ENCODE measurements at regions not wholly inside any gene's neighbourhood (a gene's known extent, or its start where the extent isn't known, plus 50 kb on each side); places are given as distances from the start of the nearest gene placed in this dataset.

DNA sequence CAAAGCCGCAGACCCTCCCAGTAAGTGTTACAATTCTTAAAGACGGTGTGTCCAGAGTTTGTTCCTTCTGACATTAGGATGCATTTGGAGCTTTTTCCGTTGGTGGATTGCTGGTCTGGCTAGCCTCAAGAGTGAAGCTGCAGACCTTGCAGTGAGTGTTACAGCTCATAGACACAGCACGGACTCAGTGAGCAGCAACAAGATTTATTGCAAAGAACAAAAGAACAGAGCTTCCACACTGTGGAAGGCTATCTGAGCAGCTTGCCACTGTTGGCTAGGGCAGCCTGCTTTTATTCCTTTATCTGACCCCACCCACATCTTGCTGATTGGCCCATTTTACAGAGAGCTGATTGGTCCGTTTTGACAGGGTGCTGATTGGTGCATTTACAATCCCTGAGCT, 242.8 kb upstream of the SGCG start:
- TF ChIP-seq, protein P1, sequence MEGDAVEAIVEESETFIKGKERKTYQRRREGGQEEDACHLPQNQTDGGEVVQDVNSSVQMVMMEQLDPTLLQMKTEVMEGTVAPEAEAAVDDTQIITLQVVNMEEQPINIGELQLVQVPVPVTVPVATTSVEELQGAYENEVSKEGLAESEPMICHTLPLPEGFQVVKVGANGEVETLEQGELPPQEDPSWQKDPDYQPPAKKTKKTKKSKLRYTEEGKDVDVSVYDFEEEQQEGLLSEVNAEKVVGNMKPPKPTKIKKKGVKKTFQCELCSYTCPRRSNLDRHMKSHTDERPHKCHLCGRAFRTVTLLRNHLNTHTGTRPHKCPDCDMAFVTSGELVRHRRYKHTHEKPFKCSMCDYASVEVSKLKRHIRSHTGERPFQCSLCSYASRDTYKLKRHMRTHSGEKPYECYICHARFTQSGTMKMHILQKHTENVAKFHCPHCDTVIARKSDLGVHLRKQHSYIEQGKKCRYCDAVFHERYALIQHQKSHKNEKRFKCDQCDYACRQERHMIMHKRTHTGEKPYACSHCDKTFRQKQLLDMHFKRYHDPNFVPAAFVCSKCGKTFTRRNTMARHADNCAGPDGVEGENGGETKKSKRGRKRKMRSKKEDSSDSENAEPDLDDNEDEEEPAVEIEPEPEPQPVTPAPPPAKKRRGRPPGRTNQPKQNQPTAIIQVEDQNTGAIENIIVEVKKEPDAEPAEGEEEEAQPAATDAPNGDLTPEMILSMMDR (conservative IDR thresholded peaks at IDR 0.05; ENCODE audit: low read depth, low read length), result no peak
- no peak for TF ChIP-seq EZH2 (IDR thresholded peaks at IDR 0.05; ENCODE audit: low read length, unreplicated experiment)
